Cardiac muscle cell (in vitro differentiated cells and primary cell): ENCODE measurements at regions not wholly inside any gene's neighbourhood (a gene's known extent, or its start where the extent isn't known, plus 50 kb on each side); places are given as distances from the start of the nearest gene placed in this dataset.

ENCODE experiments used
- DNase-seq, 2 donors: peaks; one replicate each; pipeline versions ENCODE4 v3.0.0 to v3.0.0-alpha.2; 2010 to 2017; ENCODE audit warnings: low read depth in 1 of 2, low spot score in 1 of 2
- H3K27ac ChIP-seq: fragments of 200-600 bp; sonication (generic); 2 replicates; pipeline ENCODE4 v1.5.1; 2016
- H3K27me3 ChIP-seq: fragments of 200-600 bp; sonication (generic); 2 replicates; pipeline ENCODE4 v1.6.0; 2016; ENCODE audit warnings: control low read depth
- H3K36me3 ChIP-seq: fragments of 200-600 bp; sonication (generic); 2 replicates; pipeline ENCODE4 v1.5.1; 2016; ENCODE audit warnings: control low read depth
- H3K4me1 ChIP-seq: fragments of 200-600 bp; sonication (generic); 2 replicates; pipeline ENCODE4 v1.8.1; 2017; ENCODE audit warnings: low read depth, mild to moderate bottlenecking, mixed run types
- H3K4me3 ChIP-seq: fragments of 200-600 bp; sonication (generic); 2 replicates; pipeline ENCODE4 v1.5.1; 2016; ENCODE audit warnings: mild to moderate bottlenecking
- H3K9me3 ChIP-seq: fragments of 200-600 bp; sonication (generic); 2 replicates; pipeline ENCODE4 v1.5.1; 2017; ENCODE audit warnings: low read depth, mild to moderate bottlenecking, control low read depth
- CTCF ChIP-seq: IDR thresholded peaks from 2 replicates; pipeline ENCODE4 v1.5.1; 2012; ENCODE audit warnings: low read depth, mild to moderate bottlenecking, low read length

- Histone ChIP-seq H3K4me3 (no peak overlapping the region), H3K27me3 (no peaks in the 10 kb centered on the region), H3K27ac (no peak overlapping the region), H3K4me1 (no peaks in the 10 kb centered on the region), H3K9me3 (no peaks in the 10 kb centered on the region), H3K36me3 (no peaks in the 10 kb centered on the region)
- no peak for TF ChIP-seq CTCF
- DNase-seq = no peak
These were observed 139.9 kb upstream of the PMEPA1 start for GRCh38 chr20:57849521-57850215.

GRCh38 chr20:57849121-57849520 is 139.3 kb upstream of the PMEPA1 start:
- H3K9me3 ChIP-seq = no peaks in the 10 kb centered on the region
- H3K4me1 ChIP-seq = no peaks in the 10 kb centered on the region
- H3K27me3 ChIP-seq = no peaks in the 10 kb centered on the region
- no peak for TF ChIP-seq CTCF
- DNase-seq = peak in 1 of 2 donors; percentile 52
- no peaks in the 10 kb centered on the region for H3K36me3 ChIP-seq
- H3K27ac ChIP-seq = no peak overlapping the region
- no peak overlapping the region for H3K4me3 ChIP-seq

GRCh38 chr20:57848282-57848681 is 138.5 kb upstream of the PMEPA1 start:
- TF ChIP-seq CTCF = no peak

GRCh38 chr20:57847104-57847503 is 137.3 kb upstream of the PMEPA1 start:
- H3K27ac ChIP-seq = no peak overlapping the region
- DNase-seq = no peak
- no peaks in the 10 kb centered on the region for H3K36me3 ChIP-seq
- H3K4me1 ChIP-seq = no peaks in the 10 kb centered on the region
- no peak for TF ChIP-seq CTCF
- H3K27me3 ChIP-seq = no peaks in the 10 kb centered on the region
- H3K9me3 ChIP-seq = no peaks in the 10 kb centered on the region
- H3K4me3 ChIP-seq = no peak overlapping the region

More at GRCh38 chr20:57848282-57848681, 138.5 kb upstream of the PMEPA1 start:
- Histone ChIP-seq H3K4me3 (no peak overlapping the region), H3K27me3 (no peaks in the 10 kb centered on the region), H3K9me3 (no peaks in the 10 kb centered on the region), H3K36me3 (no peaks in the 10 kb centered on the region), H3K27ac (no peak overlapping the region), H3K4me1 (no peaks in the 10 kb centered on the region)
- DNase-seq = no peak

- Histone ChIP-seq H3K4me1 (no peaks in the 10 kb centered on the region), H3K27ac (no peak overlapping the region), H3K9me3 (no peaks in the 10 kb centered on the region), H3K27me3 (no peaks in the 10 kb centered on the region), H3K4me3 (no peak overlapping the region), H3K36me3 (no peaks in the 10 kb centered on the region)
- no peak for DNase-seq
- no peak for TF ChIP-seq CTCF
These were observed 135.1 kb upstream of the PMEPA1 start for GRCh38 chr20:57844626-57845596.
